Activated T-helper 1 cell treated with Interleukin-2 at 50 U/mL for 16 hours (primary cell): ENCODE measurements at regions not wholly inside any gene's neighbourhood (a gene's known extent, or its start where the extent isn't known, plus 50 kb on each side); places are given as distances from the start of the nearest gene placed in this dataset.

ENCODE experiments used
- DNase-seq: peaks from one replicate; pipeline ENCODE4 v3.0.0-alpha.2; 2020; ENCODE audit warnings: low read depth

- no peak for DNase-seq
Observed at GRCh38 chr12:98402091-98402490, 113.3 kb upstream of the TMPO start.

GRCh38 chr12:98402671-98403070, 112.7 kb upstream of the TMPO start:
- no peak for DNase-seq

- DNase-seq: no peak
Observed at GRCh38 chr12:98403385-98403784, 112.0 kb upstream of the TMPO start.

- DNase-seq: no peak
Observed at GRCh38 chr12:98403936-98404335, 111.5 kb upstream of the TMPO start.

- no peak for DNase-seq
Observed at GRCh38 chr12:98405805-98406366, 109.5 kb upstream of the TMPO start.

GRCh38 chr12:98406378-98406777, 109.0 kb upstream of the TMPO start:
- DNase-seq: no peak

GRCh38 chr12:98408681-98409080, 106.7 kb upstream of the TMPO start:
- no peak for DNase-seq

GRCh38 chr12:98409548-98409947, 105.8 kb upstream of the TMPO start:
- no peak for DNase-seq

- DNase-seq: no peak
Observed at GRCh38 chr12:98410356-98410755, 105.0 kb upstream of the TMPO start.

GRCh38 chr12:98416845-98417244, 98.5 kb upstream of the TMPO start:
- DNase-seq: no peak

GRCh38 chr12:98417266-98417665, 98.1 kb upstream of the TMPO start:
- no peak for DNase-seq

GRCh38 chr12:98418357-98419075, 96.9 kb upstream of the TMPO start:
- no peak for DNase-seq

- DNase-seq: no peak
Observed at GRCh38 chr12:98419081-98419794, 96.2 kb upstream of the TMPO start.

- no peak for DNase-seq
Observed at GRCh38 chr12:98419795-98420404, 95.5 kb upstream of the TMPO start.

- no peak for DNase-seq
Observed at GRCh38 chr12:98420461-98420860, 94.9 kb upstream of the TMPO start.

GRCh38 chr12:98421316-98421715, 94.1 kb upstream of the TMPO start:
- no peak for DNase-seq

- no peak for DNase-seq
Observed at GRCh38 chr12:98422359-98422758, 93.0 kb upstream of the TMPO start.

- no peak for DNase-seq
Observed at GRCh38 chr12:98422812-98423211, 92.6 kb upstream of the TMPO start.

- no peak for DNase-seq
Observed at GRCh38 chr12:98423963-98424362, 91.4 kb upstream of the TMPO start.

- peak; percentile 13 for DNase-seq
Observed at GRCh38 chr12:98424726-98425401, 90.5 kb upstream of the TMPO start.

GRCh38 chr12:98425859-98426258, 89.5 kb upstream of the TMPO start:
- no peak for DNase-seq

- DNase-seq: no peak
Observed at GRCh38 chr12:98431089-98431488, 84.3 kb upstream of the TMPO start.
